ENCODE measurements at regions not wholly inside any gene's neighbourhood (a gene's known extent, or its start where the extent isn't known, plus 50 kb on each side); places are given as distances from the start of the nearest gene placed in this dataset.

- TF ChIP-seq, protein P1, sequence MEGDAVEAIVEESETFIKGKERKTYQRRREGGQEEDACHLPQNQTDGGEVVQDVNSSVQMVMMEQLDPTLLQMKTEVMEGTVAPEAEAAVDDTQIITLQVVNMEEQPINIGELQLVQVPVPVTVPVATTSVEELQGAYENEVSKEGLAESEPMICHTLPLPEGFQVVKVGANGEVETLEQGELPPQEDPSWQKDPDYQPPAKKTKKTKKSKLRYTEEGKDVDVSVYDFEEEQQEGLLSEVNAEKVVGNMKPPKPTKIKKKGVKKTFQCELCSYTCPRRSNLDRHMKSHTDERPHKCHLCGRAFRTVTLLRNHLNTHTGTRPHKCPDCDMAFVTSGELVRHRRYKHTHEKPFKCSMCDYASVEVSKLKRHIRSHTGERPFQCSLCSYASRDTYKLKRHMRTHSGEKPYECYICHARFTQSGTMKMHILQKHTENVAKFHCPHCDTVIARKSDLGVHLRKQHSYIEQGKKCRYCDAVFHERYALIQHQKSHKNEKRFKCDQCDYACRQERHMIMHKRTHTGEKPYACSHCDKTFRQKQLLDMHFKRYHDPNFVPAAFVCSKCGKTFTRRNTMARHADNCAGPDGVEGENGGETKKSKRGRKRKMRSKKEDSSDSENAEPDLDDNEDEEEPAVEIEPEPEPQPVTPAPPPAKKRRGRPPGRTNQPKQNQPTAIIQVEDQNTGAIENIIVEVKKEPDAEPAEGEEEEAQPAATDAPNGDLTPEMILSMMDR (IDR thresholded peaks at IDR 0.05) = no peak
- intact Hi-C loops (cut with DNase I) = no loop called here
- no peak for DNase-seq
Observed at GRCh38 chr10:59106441-59106840, 70.0 kb upstream of the PHYHIPL start.

DNA sequence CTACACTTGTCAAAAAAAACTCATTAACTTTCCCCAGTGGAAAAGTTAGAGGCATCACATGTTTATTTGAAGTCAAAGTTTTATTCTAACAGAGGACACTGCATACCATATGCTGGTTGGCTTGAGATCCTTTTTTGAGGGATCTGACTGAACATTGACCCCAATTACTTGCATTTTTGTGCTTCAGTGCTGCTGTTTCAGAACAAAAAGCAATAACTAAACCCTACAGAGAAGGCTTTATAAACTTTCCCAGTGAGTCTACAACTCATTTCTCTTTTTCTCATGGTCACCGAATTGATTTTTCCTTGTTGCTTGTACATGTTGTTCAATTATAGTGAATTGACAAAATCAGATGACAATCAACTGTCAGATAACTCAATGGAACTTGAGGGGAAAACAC lies 69.3 kb upstream of the PHYHIPL start:
- ATAC-seq (no peak), DNase-seq (no peak)
- intact Hi-C loops (cut with DNase I) = no loop called here
- Histone ChIP-seq H3K9me3 (no peaks in the 10 kb centered on the region), H3K4me1 (no peaks in the 10 kb centered on the region), H3K36me3 (no peaks in the 10 kb centered on the region), H3K27me3 (no peaks in the 10 kb centered on the region), H3K27ac (no peak overlapping the region), H3K4me3 (no peak overlapping the region)
- TF ChIP-seq, protein P1 (IDR thresholded peaks at IDR 0.05) = no peak

More at GRCh38 chr10:59106441-59106840, 70.0 kb upstream of the PHYHIPL start:
- no peak overlapping the region for H3K27ac ChIP-seq
- H3K4me1 ChIP-seq = no peaks in the 10 kb centered on the region
- no peaks in the 10 kb centered on the region for H3K9me3 ChIP-seq
- ATAC-seq = no peak
- H3K27me3 ChIP-seq = no peaks in the 10 kb centered on the region
- no peak overlapping the region for H3K4me3 ChIP-seq
- H3K36me3 ChIP-seq = no peaks in the 10 kb centered on the region

DNA sequence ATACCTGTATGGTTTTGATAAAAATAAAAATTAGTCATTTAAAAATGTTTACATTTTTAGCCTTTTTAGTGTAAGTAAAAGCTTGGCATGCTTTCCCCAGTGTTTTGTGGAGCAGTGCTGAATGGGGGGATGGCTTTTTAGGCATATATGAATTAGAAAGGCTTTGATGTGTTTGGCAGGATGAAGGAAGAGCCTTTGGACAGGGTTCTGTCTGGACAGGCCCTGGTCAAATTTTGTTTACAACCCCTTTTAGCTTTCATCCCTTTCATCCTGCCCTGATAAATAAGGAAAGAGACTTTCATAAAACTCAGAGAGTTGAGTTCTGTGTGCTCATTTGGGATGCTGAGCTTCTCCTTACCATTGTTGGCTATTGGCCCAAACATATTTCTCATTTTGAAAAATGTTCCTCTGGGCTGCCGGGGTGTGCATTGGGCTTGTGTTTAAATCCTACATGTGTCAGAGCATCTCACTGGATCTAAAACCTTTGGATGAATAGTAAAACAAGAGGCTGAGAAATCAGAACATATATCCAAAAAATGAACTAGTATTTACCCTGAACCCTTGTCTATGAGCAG lies 68.1 kb upstream of the PHYHIPL start:
- Histone ChIP-seq H3K4me3 (no peak overlapping the region), H3K4me1 (no peaks in the 10 kb centered on the region), H3K36me3 (no peaks in the 10 kb centered on the region), H3K27ac (no peak overlapping the region), H3K9me3 (no peaks in the 10 kb centered on the region), H3K27me3 (no peaks in the 10 kb centered on the region)
- DNase-seq = no peak
- no peak for ATAC-seq
- intact Hi-C loops (cut with DNase I) = no loop called here
- TF ChIP-seq, protein P1 (IDR thresholded peaks at IDR 0.05) = no peak

GRCh38 chr10:59108886-59109288 lies 67.6 kb upstream of the PHYHIPL start:
- ATAC-seq (peak; percentile 52), DNase-seq (no peak)
- Histone ChIP-seq H3K36me3 (no peaks in the 10 kb centered on the region), H3K27ac (no peak overlapping the region), H3K9me3 (no peaks in the 10 kb centered on the region), H3K4me1 (no peaks in the 10 kb centered on the region), H3K27me3 (no peaks in the 10 kb centered on the region), H3K4me3 (no peak overlapping the region)
- TF ChIP-seq, protein P1 (IDR thresholded peaks at IDR 0.05) = no peak
- intact Hi-C loops (cut with DNase I) = no loop called here

DNA sequence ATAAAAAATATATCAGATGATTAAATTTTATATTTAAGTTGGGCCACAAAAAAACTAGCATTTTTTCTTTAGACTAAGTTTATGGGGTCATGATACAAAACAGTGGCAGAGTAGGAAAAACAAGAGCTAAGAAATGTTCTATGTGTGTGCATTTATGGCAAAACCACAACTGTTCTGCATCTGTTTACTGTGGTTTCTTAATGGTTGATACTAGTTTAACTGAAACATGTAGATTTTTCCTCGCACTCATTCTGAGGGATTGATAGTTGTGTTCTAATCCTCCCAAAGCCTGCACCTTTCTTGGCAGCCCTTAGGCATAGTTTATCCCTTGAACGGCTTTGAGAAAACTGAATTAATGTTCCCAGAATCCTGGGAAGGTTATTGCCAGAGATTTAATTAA lies 66.6 kb upstream of the PHYHIPL start:
- DNase-seq = no peak
- no peak for ATAC-seq
- H3K4me3 ChIP-seq = no peak overlapping the region
- intact Hi-C loops (cut with DNase I) = no loop called here
- no peaks in the 10 kb centered on the region for H3K36me3 ChIP-seq
- no peaks in the 10 kb centered on the region for H3K4me1 ChIP-seq
- no peak overlapping the region for H3K27ac ChIP-seq
- H3K27me3 ChIP-seq = no peaks in the 10 kb centered on the region
- no peaks in the 10 kb centered on the region for H3K9me3 ChIP-seq
- TF ChIP-seq, protein P1 (IDR thresholded peaks at IDR 0.05) = no peak

Data from left lung (tissue), 4 donors.